ENCODE measurements at regions not wholly inside any gene's neighbourhood (a gene's known extent, or its start where the extent isn't known, plus 50 kb on each side); places are given as distances from the start of the nearest gene placed in this dataset.

- no peak for DNase-seq (ENCODE audit: low read depth in 2 of 2)
Measured at GRCh38 chr15:62572797-62573196, 407.7 kb upstream of the C2CD4B start.

- DNase-seq (ENCODE audit: low read depth in 2 of 2), result no peak
Measured at GRCh38 chr15:62573876-62574275, 408.8 kb upstream of the C2CD4B start.

GRCh38 chr15:62578546-62578945, 413.5 kb upstream of the C2CD4B start:
- DNase-seq (ENCODE audit: low read depth in 2 of 2), result no peak

GRCh38 chr15:62578960-62579359, 413.9 kb upstream of the C2CD4B start:
- DNase-seq (ENCODE audit: low read depth in 2 of 2), result no peak

DNA sequence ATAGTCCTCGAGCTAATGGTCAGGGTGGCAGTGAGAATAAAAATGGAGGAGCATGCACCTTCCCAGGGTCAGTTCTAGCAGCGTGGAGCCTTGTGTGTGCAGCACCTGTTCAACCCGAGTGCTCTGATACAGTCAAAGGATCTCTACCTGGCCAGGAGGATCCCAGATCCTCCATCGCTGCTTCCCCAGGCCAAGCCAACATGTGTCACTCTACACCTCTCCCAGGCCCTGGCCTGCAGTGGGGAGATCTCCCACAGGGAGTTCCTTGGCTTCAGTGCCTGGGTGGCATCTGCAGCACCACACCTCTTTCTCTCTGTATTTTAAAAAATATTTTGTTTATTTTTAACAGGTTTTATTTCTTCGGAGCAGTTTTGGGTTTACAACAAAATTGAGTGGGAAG, 414.8 kb upstream of the C2CD4B start:
- DNase-seq (ENCODE audit: low read depth in 2 of 2), result no peak

GRCh38 chr15:62582580-62582979, 417.5 kb upstream of the C2CD4B start:
- DNase-seq (ENCODE audit: low read depth in 2 of 2), result no peak

DNA sequence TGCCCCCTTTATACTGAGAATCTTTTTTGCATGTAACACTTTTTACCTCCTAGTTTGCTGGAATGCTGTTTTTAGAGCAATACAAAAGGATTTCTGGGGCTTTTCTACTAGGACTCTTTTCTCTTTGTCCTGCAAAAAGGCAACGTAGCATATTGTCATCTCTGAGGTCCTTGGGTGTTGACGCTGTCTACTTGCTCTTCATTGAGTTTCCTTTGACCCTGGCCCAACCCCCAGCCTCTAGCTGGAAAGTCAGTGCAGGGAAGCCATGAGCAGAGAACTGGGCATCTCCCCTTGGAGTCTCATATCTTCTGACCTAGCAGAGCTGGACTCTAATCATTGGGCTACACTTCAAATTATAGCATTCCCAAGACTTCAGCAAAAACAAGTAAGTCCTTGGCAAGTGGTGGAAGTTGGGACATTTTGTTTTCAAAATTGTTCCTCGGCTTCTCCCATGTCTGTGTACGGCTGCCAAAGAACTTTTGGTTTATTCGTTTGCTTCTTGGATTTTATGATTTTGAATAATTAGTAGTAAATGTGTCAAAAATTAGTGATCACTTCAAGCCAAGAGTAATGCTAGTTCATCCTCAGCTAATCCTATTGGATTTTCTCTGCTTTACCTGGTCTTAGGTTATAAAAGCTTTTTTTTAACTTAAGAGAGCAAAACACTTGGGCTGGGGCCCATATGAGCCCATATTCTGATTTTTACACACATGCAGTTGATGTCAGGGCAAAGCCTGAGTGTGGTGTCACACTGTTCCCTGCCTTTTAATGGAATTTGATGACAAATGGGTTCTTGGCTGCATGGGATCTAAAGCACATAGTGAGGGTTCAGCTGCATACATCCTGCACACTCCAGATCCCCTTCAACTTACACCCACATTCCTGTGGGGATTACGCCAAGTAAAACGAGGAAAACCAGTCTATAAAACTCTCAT, 419.5 kb upstream of the C2CD4B start:
- DNase-seq (ENCODE audit: low read depth in 2 of 2), result no peak

GRCh38 chr15:62588938-62589670, 424.0 kb upstream of the C2CD4B start:
- no peak for DNase-seq (ENCODE audit: low read depth in 2 of 2)

DNA sequence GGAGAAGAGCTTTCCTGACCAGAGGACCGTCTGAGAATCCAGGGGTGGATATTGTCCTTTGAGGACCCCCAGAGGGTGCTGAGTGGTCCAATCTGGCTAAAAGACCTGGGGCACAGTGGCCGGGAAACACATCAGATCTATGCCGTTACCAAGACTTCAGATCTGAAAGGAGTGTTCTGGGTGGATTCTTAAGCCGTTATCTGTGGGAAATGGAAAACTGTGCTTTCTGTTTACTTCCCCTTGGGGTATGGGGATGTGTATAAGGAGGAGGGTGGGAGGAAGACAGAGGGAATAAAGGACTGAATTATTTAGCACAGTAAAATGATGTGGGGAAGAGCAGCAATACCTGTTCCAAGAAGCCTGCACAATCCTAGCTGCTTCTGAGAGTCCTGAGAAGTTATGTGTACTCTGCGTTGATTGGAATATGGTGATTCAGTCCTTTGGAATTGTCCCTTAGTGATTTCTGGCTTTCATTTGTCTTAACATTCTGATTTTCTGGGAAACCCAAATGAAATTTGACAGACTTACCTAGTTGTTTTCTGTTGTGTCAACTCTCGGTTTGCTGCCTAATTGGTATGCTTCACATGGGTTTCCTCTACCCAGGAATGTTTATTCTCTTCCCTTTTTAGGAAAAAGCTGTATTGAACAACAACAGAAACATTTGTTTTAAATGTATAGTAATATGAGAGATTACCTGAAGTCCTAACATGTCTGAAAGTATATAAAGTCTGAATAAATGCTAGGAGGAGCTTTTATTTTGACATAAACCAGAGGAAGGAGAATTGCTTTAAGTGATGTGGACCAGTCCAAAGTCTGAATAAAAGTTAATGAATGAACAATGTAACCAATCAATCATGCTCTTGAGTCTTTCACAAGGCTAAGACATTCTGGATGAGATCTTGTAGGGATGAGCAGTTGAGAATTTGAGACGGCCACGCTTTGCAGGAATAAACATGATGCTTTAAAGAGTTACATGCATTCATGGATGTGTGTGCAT, 427.1 kb upstream of the C2CD4B start:
- no peak for DNase-seq (ENCODE audit: low read depth in 2 of 2)

DNA sequence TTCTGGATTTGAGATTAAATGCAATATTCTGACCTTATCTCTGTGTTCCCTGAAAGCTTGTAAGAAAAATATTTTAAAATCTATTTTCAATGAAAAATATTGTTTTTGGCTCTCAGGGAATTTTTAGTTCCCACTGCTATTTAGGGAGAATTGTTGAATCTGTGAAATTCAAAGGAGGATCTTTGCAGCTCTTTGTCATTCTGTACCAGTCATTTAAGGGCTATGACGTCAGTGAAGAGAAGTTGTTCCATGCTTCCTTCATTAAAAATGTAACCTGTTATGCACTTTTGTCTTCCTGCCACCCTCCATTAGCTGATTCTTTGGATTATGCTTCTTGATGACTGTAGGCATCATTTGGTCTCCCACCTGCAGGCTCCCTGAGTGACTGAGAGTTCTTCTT, 427.8 kb upstream of the C2CD4B start:
- no peak for DNase-seq (ENCODE audit: low read depth in 2 of 2)

GRCh38 chr15:62593681-62594399, 428.8 kb upstream of the C2CD4B start:
- DNase-seq (ENCODE audit: low read depth in 2 of 2), result no peak

GRCh38 chr15:62598217-62598616, 433.1 kb upstream of the C2CD4B start:
- DNase-seq (ENCODE audit: low read depth in 2 of 2), result no peak

GRCh38 chr15:62599791-62600777, 435.0 kb upstream of the C2CD4B start:
- DNase-seq (ENCODE audit: low read depth in 2 of 2), result no peak

- no peak for DNase-seq (ENCODE audit: low read depth in 2 of 2)
Measured at GRCh38 chr15:62601777-62602545, 436.9 kb upstream of the C2CD4B start.

- DNase-seq (ENCODE audit: low read depth in 2 of 2), result no peak
Measured at GRCh38 chr15:62603742-62604141, 438.7 kb upstream of the C2CD4B start.

DNA sequence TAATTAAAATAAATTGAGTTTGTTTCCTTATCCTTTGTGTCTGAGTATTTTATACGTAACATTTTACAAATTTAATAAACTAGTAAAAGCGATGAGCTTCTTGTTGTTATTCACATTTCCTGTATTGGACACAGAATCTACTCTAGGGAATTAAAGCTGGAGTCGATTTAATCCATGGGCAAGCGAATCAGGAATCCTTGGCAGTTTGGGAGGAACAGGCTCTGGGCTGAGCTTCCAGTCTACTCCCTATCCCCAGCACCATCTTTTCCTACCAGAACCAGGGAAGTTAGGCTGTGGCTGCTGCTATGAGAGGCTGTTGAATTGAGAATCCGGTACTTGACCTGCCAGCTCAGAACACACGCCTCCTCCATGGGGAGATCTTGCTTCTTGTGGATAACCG, 437.3 kb upstream of the TPM1 start:
- DNase-seq (ENCODE audit: low read depth in 2 of 2), result no peak

DNA sequence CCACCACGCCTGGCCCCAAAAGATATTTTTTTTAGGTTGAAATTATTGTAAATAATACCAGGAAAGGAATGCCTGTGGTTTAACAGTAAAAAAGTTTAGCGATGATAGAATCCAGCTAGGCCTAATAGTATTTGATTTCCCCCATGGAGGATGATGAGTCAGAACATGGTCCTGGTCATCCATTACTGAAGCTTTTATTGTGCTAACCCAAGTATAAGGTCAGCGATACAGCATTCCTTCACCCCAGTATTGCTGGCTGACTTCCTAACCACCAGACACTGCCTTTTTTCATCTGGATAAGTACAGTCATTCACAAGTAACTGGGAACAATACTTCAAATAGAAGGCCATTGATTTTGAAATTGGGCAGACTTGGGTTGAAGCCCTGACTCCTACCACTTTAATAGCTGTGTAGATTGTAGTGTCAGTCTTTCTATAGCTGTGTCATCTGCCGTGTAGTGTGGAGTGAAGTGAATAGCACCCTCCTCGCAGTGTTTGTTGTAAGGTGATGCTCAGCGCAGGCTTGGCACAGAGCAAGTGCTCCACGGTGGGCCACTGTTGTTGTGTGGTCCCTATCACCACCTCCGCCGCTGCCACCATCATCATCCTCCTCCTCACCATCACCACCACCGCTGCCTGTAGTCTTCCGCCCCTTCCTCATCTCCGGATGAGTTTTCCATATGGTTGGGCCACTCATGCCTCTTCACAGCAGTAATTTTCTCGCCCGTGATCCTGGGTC, 436.0 kb upstream of the TPM1 start:
- no peak for DNase-seq (ENCODE audit: low read depth in 2 of 2)

- no peak for DNase-seq (ENCODE audit: low read depth in 2 of 2)
Measured at GRCh38 chr15:62607114-62607462, 435.5 kb upstream of the TPM1 start.

DNA sequence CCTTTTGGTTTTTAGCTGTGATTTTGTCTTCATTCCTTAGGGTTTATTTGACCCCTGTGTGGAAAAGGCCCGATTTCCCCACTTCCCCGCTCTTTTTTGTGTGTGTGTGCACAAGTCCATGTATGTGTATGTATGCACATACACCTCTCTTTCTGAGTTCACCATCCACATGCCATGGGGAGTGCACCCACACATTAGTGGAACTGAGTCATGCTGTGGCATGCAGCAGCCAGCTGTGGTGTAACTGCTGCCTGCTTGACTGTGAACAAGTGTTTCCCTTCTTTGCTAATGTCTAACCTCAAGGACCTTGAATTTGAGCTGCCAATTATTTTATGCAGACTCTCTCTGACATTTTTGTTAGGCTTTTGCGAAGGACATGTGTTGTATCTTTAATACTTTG, 434.9 kb upstream of the TPM1 start:
- no peak for DNase-seq (ENCODE audit: low read depth in 2 of 2)
